ENCODE measurements at regions not wholly inside any gene's neighbourhood (a gene's known extent, or its start where the extent isn't known, plus 50 kb on each side); places are given as distances from the start of the nearest gene placed in this dataset.
A peak's percentile ranks its signal among the peaks of the same experiment; 100 is the strongest.

GRCh38 chr15:39365873-39366272, 215.0 kb upstream of the THBS1 start:
- DNase-seq, result no peak

- no peak for DNase-seq
Measured at GRCh38 chr15:39367596-39367995, 213.3 kb upstream of the THBS1 start.

GRCh38 chr15:39369768-39370167, 211.1 kb upstream of the THBS1 start:
- no peak for DNase-seq

GRCh38 chr15:39376371-39376909, 204.4 kb upstream of the THBS1 start:
- DNase-seq, result no peak

GRCh38 chr15:39381517-39381916, 199.4 kb upstream of the THBS1 start:
- no peak for DNase-seq

- DNase-seq, result no peak
Measured at GRCh38 chr15:39388118-39388517, 192.8 kb upstream of the THBS1 start.

- no peak for DNase-seq
Measured at GRCh38 chr15:39391230-39391629, 189.6 kb upstream of the THBS1 start.

- no peak for DNase-seq
Measured at GRCh38 chr15:39392469-39393047, 188.3 kb upstream of the THBS1 start.

- no peak for DNase-seq
Measured at GRCh38 chr15:39393575-39394335, 187.1 kb upstream of the THBS1 start.

- no peak for DNase-seq
Measured at GRCh38 chr15:39394496-39394895, 186.4 kb upstream of the THBS1 start.

GRCh38 chr15:39396979-39397615, 183.8 kb upstream of the THBS1 start:
- DNase-seq, result no peak

GRCh38 chr15:39397883-39398282, 183.0 kb upstream of the THBS1 start:
- DNase-seq, result no peak

GRCh38 chr15:39399600-39399999, 181.3 kb upstream of the THBS1 start:
- DNase-seq, result no peak

- DNase-seq, result no peak
Measured at GRCh38 chr15:39400002-39400401, 180.9 kb upstream of the THBS1 start.

- DNase-seq, result no peak
Measured at GRCh38 chr15:39400821-39401550, 179.9 kb upstream of the THBS1 start.

GRCh38 chr15:39403640-39404117, 177.2 kb upstream of the THBS1 start:
- DNase-seq, result peak; percentile 11

GRCh38 chr15:39404767-39405181, 176.1 kb upstream of the THBS1 start:
- DNase-seq, result no peak

- no peak for DNase-seq
Measured at GRCh38 chr15:39406485-39406884, 174.4 kb upstream of the THBS1 start.

GRCh38 chr15:39407116-39407515, 173.8 kb upstream of the THBS1 start:
- no peak for DNase-seq

GRCh38 chr15:39409876-39410530, 170.9 kb upstream of the THBS1 start:
- no peak for DNase-seq

- no peak for DNase-seq
Measured at GRCh38 chr15:39411102-39411989, 169.5 kb upstream of the THBS1 start.

GRCh38 chr15:39413558-39413957, 167.3 kb upstream of the THBS1 start:
- no peak for DNase-seq

Data from NCI-H1436 treated with DMSO at 0.1 percent for 48 hours (cell line).